Activated CD4-positive, CD25-positive, alpha-beta regulatory T cell treated with anti-CD3 and anti-CD28 coated beads, Interleukin-2, amount 50 U/mL, for 24 hours (primary cell): ENCODE measurements at regions not wholly inside any gene's neighbourhood (a gene's known extent, or its start where the extent isn't known, plus 50 kb on each side); places are given as distances from the start of the nearest gene placed in this dataset.

ENCODE experiments used
- ATAC-seq, 2 donors: fragments of 150-1000 bp; cut with Tn5 transposase; one replicate each; pipeline ENCODE4 v1.10.0; 2021; ENCODE audit warnings: mild to moderate bottlenecking in 1 of 2, moderate library complexity in 1 of 2

- no peak for ATAC-seq
Observed at GRCh38 chr12:73361864-73362230, 1089.7 kb downstream of the TRHDE start.

GRCh38 chr12:73362666-73363065, 1090.5 kb downstream of the TRHDE start:
- no peak for ATAC-seq

- no peak for ATAC-seq
Observed at GRCh38 chr12:73372856-73373255, 1100.7 kb downstream of the TRHDE start.

DNA sequence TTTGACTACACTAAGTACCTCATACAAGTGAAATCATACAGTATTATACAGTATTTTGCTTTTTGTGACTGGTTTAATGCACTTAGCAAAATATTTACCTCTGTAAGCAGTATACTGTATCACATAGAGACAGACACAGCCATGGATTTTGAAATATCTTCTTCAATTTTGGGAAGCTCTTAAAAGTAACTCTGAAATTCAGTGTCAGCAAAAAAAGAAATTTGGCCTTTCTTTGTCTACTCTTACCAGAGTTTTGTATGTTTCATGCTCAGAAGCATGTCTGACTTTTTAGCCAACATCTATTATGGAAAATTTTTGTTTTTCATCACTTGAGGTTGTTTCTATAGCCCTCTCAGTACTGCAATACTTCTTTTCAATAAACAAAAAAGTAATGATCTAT, 1102.2 kb downstream of the TRHDE start:
- ATAC-seq = no peak

- no peak for ATAC-seq
Observed at GRCh38 chr12:73383584-73384222, 1111.5 kb downstream of the TRHDE start.

GRCh38 chr12:73384592-73384991, 1112.4 kb downstream of the TRHDE start:
- ATAC-seq = no peak

DNA sequence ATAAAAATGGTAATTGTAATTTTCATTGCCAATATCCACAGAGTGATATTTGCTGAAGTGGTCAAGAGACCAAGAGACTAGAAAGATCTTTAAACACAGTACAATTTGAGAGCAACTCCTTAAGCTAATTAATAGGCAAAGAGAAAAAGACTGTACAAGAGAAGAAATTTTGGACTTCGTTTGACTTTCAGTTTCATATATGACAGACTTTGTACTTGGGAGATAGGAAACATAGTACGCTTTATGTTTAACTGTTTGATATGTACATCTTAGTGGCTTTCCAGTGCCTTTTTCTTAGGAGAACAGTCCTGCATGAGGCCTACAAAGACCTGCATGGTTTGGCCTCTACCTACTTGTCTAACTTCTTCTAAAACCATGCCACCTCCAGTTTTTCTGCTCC, 1118.1 kb downstream of the TRHDE start:
- ATAC-seq = no peak

- no peak for ATAC-seq
Observed at GRCh38 chr12:73413051-73413450, 1124.6 kb upstream of the ATXN7L3B start.

DNA sequence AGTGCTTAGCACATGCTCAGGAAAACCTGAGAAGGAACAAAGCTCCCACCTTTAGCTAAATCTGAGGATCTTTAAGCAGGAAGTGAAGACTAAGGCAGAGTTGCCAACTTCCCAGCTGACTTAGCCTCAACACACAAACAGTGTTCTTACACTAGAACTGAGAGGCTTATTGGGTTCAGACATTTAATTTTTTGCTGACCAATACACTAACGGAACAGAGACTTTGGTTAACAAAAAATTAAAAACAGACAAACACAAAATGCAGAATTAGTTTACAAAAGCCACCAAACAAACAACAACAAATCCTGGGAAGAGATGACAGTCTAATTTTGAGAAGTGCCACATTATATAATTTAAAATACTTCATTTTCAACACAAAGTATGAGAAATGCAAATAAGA, 1123.7 kb upstream of the ATXN7L3B start:
- ATAC-seq = no peak

DNA sequence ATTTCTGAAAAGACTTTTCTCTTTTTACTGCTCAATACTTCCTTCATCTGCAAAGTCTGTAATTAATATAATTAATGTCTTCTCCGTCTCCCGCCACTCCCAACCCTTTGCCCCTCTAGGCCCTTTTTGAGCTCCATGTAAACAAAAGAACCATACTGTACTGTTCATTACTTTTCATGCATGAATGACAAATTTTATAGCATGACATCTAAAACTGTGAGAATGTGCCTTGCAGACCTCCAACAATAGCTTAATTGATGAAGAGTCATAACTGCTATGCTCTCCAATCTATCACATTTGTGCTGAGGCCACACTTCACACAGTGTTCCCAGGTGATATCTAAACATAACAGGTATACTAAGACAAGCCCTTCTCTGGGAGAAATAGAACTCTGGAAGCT, 1122.7 kb upstream of the ATXN7L3B start:
- ATAC-seq = no peak

- ATAC-seq = no peak
Observed at GRCh38 chr12:73418541-73418940, 1119.1 kb upstream of the ATXN7L3B start.

DNA sequence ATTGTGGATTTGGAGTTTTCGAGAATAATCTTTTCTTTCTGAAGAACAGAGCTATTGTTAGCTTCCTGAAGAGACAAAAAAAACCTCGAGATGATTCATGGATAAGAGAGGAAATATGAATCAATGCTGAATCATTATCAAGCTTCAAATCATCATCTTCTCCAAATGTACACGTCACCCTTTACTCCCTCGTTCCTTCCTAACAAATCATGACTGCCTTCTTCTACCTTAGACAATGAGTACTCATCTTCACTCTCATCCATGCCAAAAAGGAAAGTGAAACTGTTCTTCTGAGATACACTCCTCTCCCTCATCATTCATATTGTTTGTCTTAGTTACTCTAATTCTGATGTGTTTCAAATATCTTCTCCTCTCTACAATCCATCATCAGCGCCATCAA, 1115.8 kb upstream of the ATXN7L3B start:
- ATAC-seq = peak in 1 of 2 donors; percentile 48

DNA sequence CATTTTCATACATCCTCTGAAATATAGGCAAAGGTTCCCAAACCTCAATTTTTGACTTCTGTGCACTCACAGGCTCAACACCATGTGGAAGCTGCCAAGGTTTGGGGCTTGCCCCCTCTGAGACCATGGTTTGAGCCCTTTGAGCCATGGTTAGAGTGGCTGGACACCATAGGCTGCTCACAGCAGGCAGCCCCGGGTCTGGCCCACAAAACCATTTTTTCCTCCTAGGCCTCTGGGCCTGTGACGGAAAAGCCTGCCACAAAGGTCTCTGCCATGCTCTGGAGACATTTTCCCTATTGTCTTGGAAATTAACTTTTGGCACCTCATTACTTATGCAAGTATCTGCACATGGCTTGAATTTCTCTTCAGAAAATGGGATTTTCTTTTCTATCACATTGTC, 1113.2 kb upstream of the ATXN7L3B start:
- ATAC-seq = no peak

DNA sequence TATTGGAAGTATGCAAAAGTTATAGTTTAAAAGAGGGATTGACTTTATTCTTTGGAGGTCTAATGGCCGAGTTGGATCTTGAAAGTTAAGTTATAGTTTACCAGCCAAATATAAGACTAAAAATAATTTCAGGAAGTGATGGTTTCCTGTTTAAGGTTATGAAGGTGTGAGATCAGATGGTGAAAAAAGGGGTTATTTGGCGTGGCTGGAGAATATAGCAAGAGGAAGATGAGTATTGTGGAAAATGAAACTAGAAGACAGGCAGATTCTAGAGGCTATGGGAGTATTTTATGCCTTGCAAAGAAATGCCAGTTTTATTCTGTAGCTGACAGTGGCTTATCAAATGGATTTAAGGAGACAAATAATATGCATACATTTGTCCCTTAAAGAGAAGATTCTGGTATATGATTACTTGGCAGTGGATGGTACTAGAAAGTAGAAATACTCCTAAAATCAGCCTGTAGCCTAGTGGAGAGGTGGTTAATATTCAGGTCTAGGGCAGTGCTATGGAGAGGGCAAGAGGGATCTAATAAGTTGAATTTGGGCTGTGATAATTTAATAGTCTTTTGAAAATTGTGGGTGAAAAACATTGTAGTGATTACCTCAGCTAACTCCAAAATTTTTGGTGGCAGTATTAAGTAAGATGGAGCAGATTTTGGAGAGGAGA, 1091.8 kb upstream of the ATXN7L3B start:
- ATAC-seq = no peak

GRCh38 chr12:73452672-73453469, 1084.8 kb upstream of the ATXN7L3B start:
- no peak for ATAC-seq

DNA sequence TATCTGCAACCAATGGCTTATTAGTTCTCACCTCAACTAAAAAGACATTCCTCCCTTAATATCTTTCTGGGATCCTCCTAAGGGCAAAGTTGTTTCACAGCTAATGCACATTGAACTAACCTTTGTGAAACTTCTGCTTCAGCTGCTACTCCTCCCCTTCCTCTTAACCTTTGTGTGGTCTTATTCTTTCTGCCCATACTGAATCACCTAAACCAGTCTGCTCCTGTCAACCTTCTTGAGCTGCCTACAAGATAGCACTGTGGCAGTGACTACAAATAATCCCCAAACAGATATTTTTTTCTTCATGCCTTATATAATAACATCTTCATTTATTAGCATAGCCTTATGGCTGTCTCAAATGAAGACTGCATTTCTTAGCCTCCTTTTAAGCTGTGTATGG, 1077.4 kb upstream of the ATXN7L3B start:
- no peak for ATAC-seq

GRCh38 chr12:73465106-73465505, 1072.5 kb upstream of the ATXN7L3B start:
- ATAC-seq = no peak

GRCh38 chr12:73486256-73486655, 1051.4 kb upstream of the ATXN7L3B start:
- ATAC-seq = no peak

DNA sequence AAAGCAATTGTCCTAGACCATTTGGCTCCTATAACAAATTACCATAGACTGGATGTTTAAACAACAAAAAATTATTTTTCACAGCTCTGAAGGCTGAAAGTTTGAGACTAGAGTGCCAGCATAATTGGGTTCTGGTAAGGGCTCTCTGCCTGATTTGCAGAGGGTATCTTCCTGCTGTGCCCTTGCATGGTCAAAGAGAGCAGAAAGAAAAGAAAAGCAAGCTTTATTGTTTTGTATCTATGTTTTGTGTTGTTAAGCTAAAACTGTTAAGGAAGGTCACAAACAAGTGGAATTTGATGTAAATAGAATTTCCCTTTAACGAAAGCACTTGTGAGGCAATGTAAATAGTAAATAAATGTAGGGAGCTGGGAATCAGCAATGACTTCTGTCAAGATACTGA, 1031.0 kb upstream of the ATXN7L3B start:
- ATAC-seq = no peak

DNA sequence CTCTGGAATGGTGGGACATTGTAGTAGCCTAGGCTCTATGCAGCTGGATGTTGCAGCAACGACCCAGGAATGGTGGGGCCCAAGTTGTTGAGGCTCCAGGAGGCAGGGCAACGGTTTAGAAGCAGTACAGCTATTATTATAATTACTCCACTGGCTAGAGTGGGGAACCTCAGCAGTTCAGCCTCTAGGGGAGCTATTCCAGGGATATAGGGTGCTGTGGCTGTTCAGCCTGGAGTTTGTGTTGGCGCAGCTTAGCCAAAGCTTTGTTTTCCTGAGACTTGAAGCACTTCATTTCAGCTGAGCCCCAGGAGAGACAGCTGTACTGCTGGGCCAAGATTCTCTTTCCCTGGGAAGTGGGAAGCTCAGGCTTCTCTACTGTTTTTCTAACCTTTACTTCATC, 1023.0 kb upstream of the ATXN7L3B start:
- ATAC-seq = no peak

DNA sequence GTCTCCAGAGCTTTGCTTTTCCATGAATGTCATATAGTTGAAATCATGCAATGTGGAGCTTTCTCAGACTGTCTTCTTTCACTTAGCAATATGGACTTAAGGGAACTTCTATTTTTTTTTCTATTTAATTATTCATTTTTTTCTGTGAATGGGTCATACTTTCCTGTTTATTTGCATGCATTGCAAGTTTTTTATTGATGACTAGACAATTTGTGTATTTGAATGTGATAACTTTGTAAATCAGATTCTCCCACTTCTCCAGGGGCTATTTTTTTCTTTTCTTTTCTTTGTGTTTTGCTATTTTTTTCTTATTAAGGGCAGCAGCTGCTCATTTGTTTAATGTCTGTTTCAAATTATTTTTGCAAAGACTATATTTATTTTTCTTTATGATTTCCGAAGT, 1019.8 kb upstream of the ATXN7L3B start:
- ATAC-seq = no peak

DNA sequence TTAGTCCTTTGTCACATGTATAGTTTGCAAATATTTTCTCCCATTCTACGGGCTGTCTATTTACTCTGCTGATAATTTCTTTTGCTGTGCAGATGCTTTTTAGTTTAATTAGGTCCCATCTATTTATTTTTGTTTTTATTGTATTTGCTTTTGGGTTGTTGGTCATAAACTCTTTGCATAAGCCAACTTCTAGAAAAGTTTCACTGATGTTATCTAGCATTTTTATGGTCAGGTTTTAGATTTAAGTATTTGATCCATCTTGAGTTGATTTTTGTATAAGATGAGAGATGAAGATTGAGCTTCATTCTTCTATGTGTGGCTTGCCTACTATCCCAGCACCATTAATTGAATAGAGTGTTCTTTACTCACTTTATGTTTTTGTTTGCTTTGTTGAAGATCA, 1008.4 kb upstream of the ATXN7L3B start:
- no peak for ATAC-seq

- ATAC-seq = no peak
Observed at GRCh38 chr12:73529954-73530353, 1007.7 kb upstream of the ATXN7L3B start.

DNA sequence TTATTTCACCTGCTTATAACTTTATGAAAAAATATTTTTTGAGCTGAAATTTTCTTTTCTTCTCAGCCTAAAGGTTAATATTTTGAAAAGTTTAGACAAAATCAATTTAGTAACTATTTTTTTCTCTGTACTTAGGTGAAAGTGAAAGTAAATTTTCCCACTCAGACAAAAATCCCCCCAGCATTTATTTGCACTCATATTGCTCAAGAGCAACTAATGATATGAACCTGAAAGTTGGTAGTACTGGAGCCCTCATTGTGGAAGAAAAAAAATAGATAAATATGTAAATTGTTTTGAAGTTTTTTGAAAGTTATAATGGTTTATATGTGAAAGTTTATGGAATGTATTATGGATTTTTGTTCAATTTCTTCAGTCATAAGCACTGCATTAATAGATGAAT, 1005.9 kb upstream of the ATXN7L3B start:
- no peak for ATAC-seq
